ENCODE measurements at regions not wholly inside any gene's neighbourhood (a gene's known extent, or its start where the extent isn't known, plus 50 kb on each side); places are given as distances from the start of the nearest gene placed in this dataset.

GRCh38 chr10:9886772-9887171 is 1130.9 kb upstream of the CELF2 start:
- DNase-seq (no peak), ATAC-seq (ENCODE audit: low read depth) (no peak)
- Histone ChIP-seq H2BK120ac (ENCODE audit: low read depth, low read length) (no peak overlapping the region), H3K36me3 (ENCODE audit: control insufficient read depth, insufficient read depth, low read length) (no peaks in the 10 kb centered on the region), H2AK9ac (replicated peaks; ENCODE audit: low read depth, low read length, poor library complexity) (no peak overlapping the region), H3K79me1 (ENCODE audit: low read depth in 1 of 2, low read length in 2 of 2) (no peaks in the 10 kb centered on the region), H2BK15ac (ENCODE audit: low read depth, low read length) (no peak overlapping the region), H3K4me3 (ENCODE audit: insufficient read depth, low read depth, low read length) (no peak overlapping the region), H2AK5ac (ENCODE audit: low read depth, low read length) (no peak overlapping the region), H4K8ac (ENCODE audit: low read depth in 2 of 2, low read length in 2 of 2) (no peak overlapping the region), H3K27me3 (ENCODE audit: control insufficient read depth, insufficient read depth, low read length) (no peaks in the 10 kb centered on the region), H2BK20ac (ENCODE audit: low read depth, low read length) (no peak overlapping the region), H4K91ac (ENCODE audit: insufficient read depth, low read depth, low read length) (no peak overlapping the region), H3K4me1 (ENCODE audit: control insufficient read depth, insufficient read depth, low read length) (no peaks in the 10 kb centered on the region), H3K9me3 (ENCODE audit: control insufficient read depth, insufficient read depth, low read length) (peaks cover 2% of the 10 kb centered on the region; the same call in 1 of the 2 replicates), H2BK5ac (ENCODE audit: low read depth, low read length, poor library complexity, severe bottlenecking) (no peak overlapping the region), H3K4ac (ENCODE audit: low read depth, low read length) (no peak overlapping the region), H3K9ac (ENCODE audit: low read depth, low read length) (no peak overlapping the region), H4K5ac (ENCODE audit: low read depth, low read length) (no peak overlapping the region), H3K23ac (ENCODE audit: low read depth, low read length) (no peak overlapping the region), H3K56ac (ENCODE audit: extremely low read depth, insufficient read depth, low read length) (no peak overlapping the region), H2AFZ (replicated peaks; ENCODE audit: low read length, poor library complexity) (no peak overlapping the region), H3K27ac (ENCODE audit: insufficient read depth, low read length) (no peak overlapping the region), H4K20me1 (ENCODE audit: insufficient read depth, low read length) (no peaks in the 10 kb centered on the region), H3K18ac (ENCODE audit: low read depth, low read length) (no peak overlapping the region), H3K14ac (replicated peaks; ENCODE audit: low read depth, low read length) (no peak overlapping the region), H3K9me1 (ENCODE audit: insufficient read depth, low read length) (no peaks in the 10 kb centered on the region), H3K4me2 (ENCODE audit: low read depth, low read length) (no peak overlapping the region)
- TF ChIP-seq RFX5 (IDR thresholded peaks at IDR 0.05; ENCODE audit: low read depth, low read length) (no peak), CHD1 (IDR thresholded peaks at IDR 0.05; ENCODE audit: low read depth, low read length) (no peak), SMC3 (IDR thresholded peaks at IDR 0.05; ENCODE audit: low read depth, low read length) (no peak), MAZ (IDR thresholded peaks at IDR 0.05; ENCODE audit: borderline replicate concordance, low read depth, low read length) (no peak)
- TF ChIP-seq, protein P1, sequence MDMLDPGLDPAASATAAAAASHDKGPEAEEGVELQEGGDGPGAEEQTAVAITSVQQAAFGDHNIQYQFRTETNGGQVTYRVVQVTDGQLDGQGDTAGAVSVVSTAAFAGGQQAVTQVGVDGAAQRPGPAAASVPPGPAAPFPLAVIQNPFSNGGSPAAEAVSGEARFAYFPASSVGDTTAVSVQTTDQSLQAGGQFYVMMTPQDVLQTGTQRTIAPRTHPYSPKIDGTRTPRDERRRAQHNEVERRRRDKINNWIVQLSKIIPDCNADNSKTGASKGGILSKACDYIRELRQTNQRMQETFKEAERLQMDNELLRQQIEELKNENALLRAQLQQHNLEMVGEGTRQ (IDR thresholded peaks at IDR 0.05; ENCODE audit: low read depth, low read length): no peak
- ChIA-PET POLR2A (ENCODE audit: unreplicated experiment) (no interaction called here), CTCF (interaction anchor here (0.6 kb wide), 1 partner anchor 61 kb away, joined by 3 read pairs; no protein-coding TSS in a partner anchor)
- no CpG with 5 or more reads among the region's 1 CpG for WGBS, 2 experiments (ENCODE audit: extremely low coverage in 2 of 2, insufficient read length in 1 of 2)
- in situ Hi-C loops (cut with MboI; ENCODE audit: low sequenced_read_pairs) (no loop called here), dilution Hi-C loops (cut with HindIII; ENCODE audit: low sequenced_read_pairs, unreplicated experiment) (no loop called here), intact Hi-C loops (cut with micrococcal nuclease) (no loop called here)
- BruUV-seq (replicated peaks): no TSS peak

Measured in IMR-90 (cell line).